K562 (cell line): ENCODE measurements at regions not wholly inside any gene's neighbourhood (a gene's known extent, or its start where the extent isn't known, plus 50 kb on each side); places are given as distances from the start of the nearest gene placed in this dataset.

Source experiments
- ATAC-seq: fragments of 200-7000 bp; cut with Tn5 transposase; 3 replicates; pipeline ENCODE4 v1.9.1; 2020; ENCODE audit warnings: moderate library complexity
- BruUV-seq: library from RNA; stranded (reverse); fragments of 400-500 nt; replicated peaks from 2 replicates; lab custom pipeline; 2021; lab: Mats Ljungman, UMichigan
- CTCF ChIA-PET: fragments of 300-600 bp; formaldehyde crosslinking; extraction: SDS; loops from one replicate; lab custom pipeline; 2021; ENCODE audit warnings: low intra/inter-chr PET ratio; lab: Yijun Ruan, JAX
- POLR2A ChIA-PET: fragments of 300-600, 350-650 bp; sonication (Branson Sonifier 250); formaldehyde crosslinking; extraction: SDS; loops from one replicate; lab custom pipeline; 2021; ENCODE audit warnings: antibody characterized with exemption, inconsistent platforms; lab: Yijun Ruan, JAX
- DNase-seq, 4 experiments: peaks; one replicate each; pipeline versions ENCODE4 v3.0.0 to v3.0.0-alpha.2; 2011 to 2018; ENCODE audit warnings: low spot score in 3 of 4, mixed read lengths in 3 of 4; ENCODE audit errors: extremely low read depth in 1 of 4
- FAIRE-seq: peaks from 2 replicates; lab custom pipeline; 2011; peaks lifted over from hg19 to GRCh38; lab: Jason Lieb, UNC
- H2AFZ ChIP-seq: 2 replicates; pipeline ENCODE4 v1.6.0; 2011; ENCODE audit warnings: low read depth, low read length, control low read depth, inconsistent platforms
- H3K27ac ChIP-seq: fragments of 200-600 bp; 3 replicates; pipeline ENCODE4 v1.8.0; 2011; ENCODE audit warnings: low read depth, mild to moderate bottlenecking, control low read depth, inconsistent platforms, low read length, moderate library complexity, mixed read lengths; ENCODE audit errors: extremely low read depth
- H3K27me3 ChIP-seq, 2 experiments: fragments of 300-600 bp in 1 of 2; 2 replicates in 1 of 2; 3 replicates in 1 of 2; pipeline versions ENCODE4 v1.6.0 to v1.8.0; 2011; ENCODE audit warnings: inconsistent platforms in 2 of 2, low read length in 2 of 2, mild to moderate bottlenecking in 1 of 2, mixed read lengths in 1 of 2, moderate library complexity in 1 of 2; ENCODE audit not compliant: control insufficient read depth in 2 of 2, insufficient read depth in 2 of 2
- H3K36me3 ChIP-seq: fragments of 300-600 bp; 3 replicates; pipeline ENCODE4 v1.8.0; 2011; ENCODE audit warnings: mild to moderate bottlenecking, low read length, inconsistent platforms; ENCODE audit not compliant: control insufficient read depth, insufficient read depth
- H3K4me1 ChIP-seq, 2 experiments: fragments of 200-600 bp in 1 of 2; replicated peaks in 1 of 2; 2 replicates in 1 of 2; 3 replicates in 1 of 2; pipeline versions ENCODE4 v1.5.1 to v1.8.0; 2011; ENCODE audit warnings: inconsistent platforms in 2 of 2, low read length in 2 of 2, mild to moderate bottlenecking in 1 of 2, mixed read lengths in 1 of 2, moderate library complexity in 1 of 2; ENCODE audit not compliant: control insufficient read depth in 2 of 2, insufficient read depth in 2 of 2
- H3K4me2 ChIP-seq: 2 replicates; pipeline ENCODE4 v1.6.1; 2011; ENCODE audit warnings: low read length, control low read depth, inconsistent platforms, mixed read lengths; ENCODE audit not compliant: insufficient read depth
- H3K4me3 ChIP-seq: fragments of 200-600 bp; sonication (generic), shearing (Covaris generic); 2 replicates; pipeline ENCODE4 v1.5.1; 2016; ENCODE audit warnings: control low read depth, inconsistent platforms
- H3K79me2 ChIP-seq: fragments of 200-600 bp; 3 replicates; pipeline ENCODE4 v1.8.0; 2011; ENCODE audit warnings: low read length, inconsistent platforms; ENCODE audit not compliant: control insufficient read depth, insufficient read depth
- H3K9ac ChIP-seq, 2 experiments: 2 replicates each; pipeline versions ENCODE4 v1.6.0 to v1.6.1; 2011; ENCODE audit warnings: low read depth in 2 of 2, low read length in 2 of 2, control low read depth in 1 of 2, inconsistent platforms in 1 of 2, mild to moderate bottlenecking in 1 of 2, mixed read lengths in 1 of 2; ENCODE audit not compliant: insufficient read depth in 1 of 2
- H3K9me1 ChIP-seq: one replicate; pipeline ENCODE4 v1.6.0; 2011; ENCODE audit warnings: inconsistent platforms, mild to moderate bottlenecking, low read length, moderate library complexity; ENCODE audit not compliant: control insufficient read depth, insufficient read depth
- H3K9me3 ChIP-seq: replicated peaks from 2 replicates; pipeline ENCODE4 v1.5.1; 2011; ENCODE audit warnings: low read depth, low read length, inconsistent platforms; ENCODE audit not compliant: control insufficient read depth, insufficient read depth
- H4K20me1 ChIP-seq: replicated peaks from 2 replicates; pipeline ENCODE4 v1.6.1; 2011; ENCODE audit warnings: low read length, inconsistent platforms, mixed read lengths; ENCODE audit not compliant: control insufficient read depth, insufficient read depth
- CBX2 ChIP-seq: fragments of 200-600 bp; sonication (generic); IDR thresholded peaks from one replicate; pipeline ENCODE4 v1.6.1; 2012; ENCODE audit warnings: mild to moderate bottlenecking, low read length, inconsistent platforms; ENCODE audit not compliant: insufficient read depth, poor library complexity, severe bottlenecking
- ESRRA ChIP-seq: fragments of 450-650 bp; IDR thresholded peaks from 2 replicates; pipeline ENCODE4 v1.6.1; 2014; ENCODE audit warnings: low read depth, mild to moderate bottlenecking, moderate library complexity, borderline replicate concordance
- HOXB6 ChIP-seq: fragments of 250-450 bp; sonication (Bioruptor Pico); IDR thresholded peaks from 2 replicates; pipeline ENCODE4 v1.5.1; 2022; ENCODE audit warnings: mild to moderate bottlenecking, borderline replicate concordance
- KDM2B ChIP-seq: fragments of 250-450 bp; sonication (Bioruptor Pico); IDR thresholded peaks from 2 replicates; pipeline ENCODE4 v1.8.0; 2021; ENCODE audit warnings: mild to moderate bottlenecking, moderate library complexity
- NR3C1 ChIP-seq: sonication (generic); formaldehyde crosslinking; IDR thresholded peaks from 2 replicates; pipeline ENCODE4 v1.8.1; 2022; ENCODE audit warnings: missing genetic modification reagents
- PRMT5 ChIP-seq: sonication (generic); formaldehyde crosslinking; IDR thresholded peaks from 2 replicates; pipeline ENCODE4 v1.5.0; 2020; ENCODE audit warnings: missing genetic modification reagents
- RBM17 ChIP-seq: fragments of 200-400 bp; formaldehyde crosslinking; IDR thresholded peaks from 2 replicates; pipeline ENCODE4 v1.6.1; 2017; ENCODE audit warnings: low read depth, mild to moderate bottlenecking, low read length, borderline replicate concordance
- REST ChIP-seq, 2 experiments: fragments of 450-650 bp; formaldehyde crosslinking in 1 of 2; IDR thresholded peaks; 2 replicates each; pipeline versions ENCODE4 v1.4.0 to v1.6.1; 2014 to 2020; ENCODE audit warnings: mild to moderate bottlenecking in 2 of 2, borderline replicate concordance in 1 of 2, low read depth in 1 of 2
- SRSF1 ChIP-seq: fragments of 200-400 bp; formaldehyde crosslinking; IDR thresholded peaks from 2 replicates; pipeline ENCODE4 v1.6.1; 2017; ENCODE audit warnings: mild to moderate bottlenecking, low read depth, low read length, moderate library complexity
- TAF7 ChIP-seq: fragments of 450-650 bp; IDR thresholded peaks from 2 replicates; pipeline ENCODE4 v1.6.1; 2016; ENCODE audit warnings: missing genetic modification characterization, missing compliant biosample characterization
- ZBTB8A ChIP-seq: fragments of 450-650 bp; IDR thresholded peaks from 2 replicates; pipeline ENCODE4 v1.6.1; 2018; ENCODE audit warnings: mild to moderate bottlenecking, moderate library complexity; ENCODE audit not compliant: partially characterized antibody
- ZNF589 ChIP-seq: fragments of 200-800 bp; sonication (Bioruptor generic); IDR thresholded peaks from 2 replicates; pipeline ENCODE4 v1.6.1; 2016; ENCODE audit warnings: low read depth, missing genetic modification characterization, missing compliant biosample characterization
- ZNF696 ChIP-seq: fragments of 250-450 bp; sonication (Bioruptor Pico); conservative IDR thresholded peaks from 2 replicates; pipeline ENCODE4 v1.4.0; 2020; ENCODE audit warnings: mild to moderate bottlenecking, moderate library complexity
- WGBS: fragments of 100-300 bp; shearing (Covaris generic); methylation state at CpG from one replicate; pipeline ENCODE4 v1.1.6; 2016; ENCODE audit warnings: low coverage, mixed read lengths; ENCODE audit not compliant: insufficient coverage; ENCODE audit errors: missing lambda C conversion rate; 5-methylcytosine and 5-hydroxymethylcytosine counted together
- in situ Hi-C: fragments of 300-500 bp; cut with MboI; formaldehyde crosslinking; loops from 4 replicates; pipeline ENCODE4 v1.15.0; 2018; ENCODE audit warnings: inconsistent platforms, mixed read lengths
- intact Hi-C: fragments of 100-400 bp; cut with micrococcal nuclease; formaldehyde crosslinking; loops from 2 replicates; pipeline ENCODE4 v1.14.2; 2022

- H3K4me3 ChIP-seq = no peak overlapping the region
- no peak overlapping the region for H2AFZ ChIP-seq
- H4K20me1 ChIP-seq = no peaks in the 10 kb centered on the region
- ATAC-seq (no peak), FAIRE-seq (no peak), DNase-seq (no peak)
- H3K27me3 ChIP-seq = no peaks in the 10 kb centered on the region
- in situ Hi-C loops = no loop called here
- H3K4me1 ChIP-seq = no peaks in the 10 kb centered on the region
- intact Hi-C loops = no loop called here
- H3K36me3 ChIP-seq = no peaks in the 10 kb centered on the region
- no TSS peak for BruUV-seq
- H3K9ac ChIP-seq = no peak overlapping the region
- H3K9me1 ChIP-seq = no peaks in the 10 kb centered on the region
- TF ChIP-seq PRMT5 (CRISPR knock-in tag) (no peak), HOXB6 (CRISPR knock-in tag) (no peak), CBX2 (no peak), NR3C1 (CRISPR knock-in tag) (no peak), ZNF589 (CRISPR knock-in tag) (no peak), SRSF1 (no peak), KDM2B (CRISPR knock-in tag) (no peak), ZNF696 (no peak), ZBTB8A (no peak), TAF7 (tag) (no peak), ESRRA (no peak), RBM17 (no peak), REST (IDR thresholded peaks at IDR 0.05; ENCODE audit: borderline replicate concordance) (no peak), REST (CRISPR knock-in tag; IDR thresholded peaks at IDR 0.05; ENCODE audit: low read depth) (no peak)
- H3K4me2 ChIP-seq = no peak overlapping the region
- ChIA-PET POLR2A (no interaction called here), CTCF (no interaction called here)
- H3K79me2 ChIP-seq = no peaks in the 10 kb centered on the region
- H3K9me3 ChIP-seq = no peaks in the 10 kb centered on the region
- WGBS = 0% methylated on average over 2 of the region's 2 CpGs
- H3K27ac ChIP-seq = no peak overlapping the region
Observed at GRCh38 chr4:66906314-66906713, 639.0 kb downstream of the CENPC start.
